ENCODE measurements at regions not wholly inside any gene's neighbourhood (a gene's known extent, or its start where the extent isn't known, plus 50 kb on each side); places are given as distances from the start of the nearest gene placed in this dataset.

GRCh38 chr4:17060230-17060629 is 161.8 kb upstream of the LDB2 start:
- H3K27ac ChIP-seq, result peak overlapping the region; percentile 76
- no peak for TF ChIP-seq POLR2A (IDR thresholded peaks at IDR 0.05)
- H3K4me3 ChIP-seq, result no peak overlapping the region
- H3K9me3 ChIP-seq, result no peaks in the 10 kb centered on the region
- no peaks in the 10 kb centered on the region for H3K27me3 ChIP-seq
- no peaks in the 10 kb centered on the region for H3K4me1 ChIP-seq
- intact Hi-C loops (cut with DNase I; ENCODE audit: low total_unique reads), result no loop called here
- DNase-seq, result no peak
- H3K36me3 ChIP-seq, result no peaks in the 10 kb centered on the region

GRCh38 chr4:17058916-17059741 is 160.7 kb upstream of the LDB2 start:
- Histone ChIP-seq H3K4me3 (no peak overlapping the region), H3K9me3 (no peaks in the 10 kb centered on the region), H3K4me1 (no peaks in the 10 kb centered on the region), H3K27me3 (no peaks in the 10 kb centered on the region), H3K27ac (peak overlapping the region; percentile 76), H3K36me3 (no peaks in the 10 kb centered on the region)
- DNase-seq, result peak; percentile 37 to 63
- TF ChIP-seq CTCF (IDR thresholded peaks at IDR 0.05), result no peak
- TF ChIP-seq POLR2A (IDR thresholded peaks at IDR 0.05), result no peak
- intact Hi-C loops (cut with DNase I; ENCODE audit: low total_unique reads), result no loop called here

GRCh38 chr4:17058536-17058915 is 160.1 kb upstream of the LDB2 start:
- H3K36me3 ChIP-seq, result no peaks in the 10 kb centered on the region
- peak; percentile 38 to 40 for DNase-seq
- no peak overlapping the region for H3K4me3 ChIP-seq
- peak overlapping the region; percentile 76 for H3K27ac ChIP-seq
- no peak for TF ChIP-seq CTCF (IDR thresholded peaks at IDR 0.05)
- TF ChIP-seq POLR2A (IDR thresholded peaks at IDR 0.05), result no peak
- H3K9me3 ChIP-seq, result no peaks in the 10 kb centered on the region
- H3K27me3 ChIP-seq, result no peaks in the 10 kb centered on the region
- no peaks in the 10 kb centered on the region for H3K4me1 ChIP-seq
- intact Hi-C loops (cut with DNase I; ENCODE audit: low total_unique reads), result no loop called here

- Histone ChIP-seq H3K4me3 (no peak overlapping the region), H3K27ac (no peak overlapping the region), H3K36me3 (no peaks in the 10 kb centered on the region), H3K9me3 (no peaks in the 10 kb centered on the region), H3K4me1 (no peaks in the 10 kb centered on the region), H3K27me3 (no peaks in the 10 kb centered on the region)
- DNase-seq, result no peak
- TF ChIP-seq CTCF (IDR thresholded peaks at IDR 0.05) (no peak), POLR2A (IDR thresholded peaks at IDR 0.05) (no peak)
- intact Hi-C loops (cut with DNase I; ENCODE audit: low total_unique reads), result no loop called here
Measured at GRCh38 chr4:17057035-17057434, 158.6 kb upstream of the LDB2 start.

GRCh38 chr4:17055788-17056187 is 157.3 kb upstream of the LDB2 start:
- H3K27me3 ChIP-seq, result no peaks in the 10 kb centered on the region
- no peak for DNase-seq
- H3K9me3 ChIP-seq, result no peaks in the 10 kb centered on the region
- intact Hi-C loops (cut with DNase I; ENCODE audit: low total_unique reads), result no loop called here
- no peak overlapping the region for H3K4me3 ChIP-seq
- H3K36me3 ChIP-seq, result no peaks in the 10 kb centered on the region
- TF ChIP-seq CTCF (IDR thresholded peaks at IDR 0.05) (no peak), POLR2A (IDR thresholded peaks at IDR 0.05) (no peak)
- no peak overlapping the region for H3K27ac ChIP-seq
- H3K4me1 ChIP-seq, result no peaks in the 10 kb centered on the region
